ENCODE measurements at regions not wholly inside any gene's neighbourhood (a gene's known extent, or its start where the extent isn't known, plus 50 kb on each side); places are given as distances from the start of the nearest gene placed in this dataset.

GRCh38 chr14:39868949-39869348 is 436.7 kb upstream of the FBXO33 start:
- TF ChIP-seq TAF1 (IDR thresholded peaks at IDR 0.05; ENCODE audit: borderline replicate concordance, insufficient read depth, low read length): no peak
- TF ChIP-seq SIN3A (IDR thresholded peaks at IDR 0.05; ENCODE audit: borderline replicate concordance, insufficient read depth, low read length): no peak
- TF ChIP-seq FOXP2 (optimal IDR thresholded peaks at IDR 0.05; ENCODE audit: borderline replicate concordance, extremely low read depth, extremely low read length, insufficient read depth): no peak
- no peak for TF ChIP-seq POLR2AphosphoS5 (IDR thresholded peaks at IDR 0.05; ENCODE audit: low read depth, low read length)
- TF ChIP-seq, protein P1, sequence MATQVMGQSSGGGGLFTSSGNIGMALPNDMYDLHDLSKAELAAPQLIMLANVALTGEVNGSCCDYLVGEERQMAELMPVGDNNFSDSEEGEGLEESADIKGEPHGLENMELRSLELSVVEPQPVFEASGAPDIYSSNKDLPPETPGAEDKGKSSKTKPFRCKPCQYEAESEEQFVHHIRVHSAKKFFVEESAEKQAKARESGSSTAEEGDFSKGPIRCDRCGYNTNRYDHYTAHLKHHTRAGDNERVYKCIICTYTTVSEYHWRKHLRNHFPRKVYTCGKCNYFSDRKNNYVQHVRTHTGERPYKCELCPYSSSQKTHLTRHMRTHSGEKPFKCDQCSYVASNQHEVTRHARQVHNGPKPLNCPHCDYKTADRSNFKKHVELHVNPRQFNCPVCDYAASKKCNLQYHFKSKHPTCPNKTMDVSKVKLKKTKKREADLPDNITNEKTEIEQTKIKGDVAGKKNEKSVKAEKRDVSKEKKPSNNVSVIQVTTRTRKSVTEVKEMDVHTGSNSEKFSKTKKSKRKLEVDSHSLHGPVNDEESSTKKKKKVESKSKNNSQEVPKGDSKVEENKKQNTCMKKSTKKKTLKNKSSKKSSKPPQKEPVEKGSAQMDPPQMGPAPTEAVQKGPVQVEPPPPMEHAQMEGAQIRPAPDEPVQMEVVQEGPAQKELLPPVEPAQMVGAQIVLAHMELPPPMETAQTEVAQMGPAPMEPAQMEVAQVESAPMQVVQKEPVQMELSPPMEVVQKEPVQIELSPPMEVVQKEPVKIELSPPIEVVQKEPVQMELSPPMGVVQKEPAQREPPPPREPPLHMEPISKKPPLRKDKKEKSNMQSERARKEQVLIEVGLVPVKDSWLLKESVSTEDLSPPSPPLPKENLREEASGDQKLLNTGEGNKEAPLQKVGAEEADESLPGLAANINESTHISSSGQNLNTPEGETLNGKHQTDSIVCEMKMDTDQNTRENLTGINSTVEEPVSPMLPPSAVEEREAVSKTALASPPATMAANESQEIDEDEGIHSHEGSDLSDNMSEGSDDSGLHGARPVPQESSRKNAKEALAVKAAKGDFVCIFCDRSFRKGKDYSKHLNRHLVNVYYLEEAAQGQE (IDR thresholded peaks at IDR 0.05; ENCODE audit: insufficient read depth in 1 of 2, low read depth in 2 of 2, low read length in 2 of 2): no peak

GRCh38 chr14:39868251-39868650 is 436.0 kb upstream of the FBXO33 start:
- TF ChIP-seq POLR2AphosphoS5 (IDR thresholded peaks at IDR 0.05; ENCODE audit: low read depth, low read length) (no peak), FOXP2 (optimal IDR thresholded peaks at IDR 0.05; ENCODE audit: borderline replicate concordance, extremely low read depth, extremely low read length, insufficient read depth) (no peak), SIN3A (IDR thresholded peaks at IDR 0.05; ENCODE audit: borderline replicate concordance, insufficient read depth, low read length) (no peak), TAF1 (IDR thresholded peaks at IDR 0.05; ENCODE audit: borderline replicate concordance, insufficient read depth, low read length) (no peak)
- TF ChIP-seq, protein P1 (IDR thresholded peaks at IDR 0.05; ENCODE audit: insufficient read depth in 1 of 2, low read depth in 2 of 2, low read length in 2 of 2): no peak

DNA sequence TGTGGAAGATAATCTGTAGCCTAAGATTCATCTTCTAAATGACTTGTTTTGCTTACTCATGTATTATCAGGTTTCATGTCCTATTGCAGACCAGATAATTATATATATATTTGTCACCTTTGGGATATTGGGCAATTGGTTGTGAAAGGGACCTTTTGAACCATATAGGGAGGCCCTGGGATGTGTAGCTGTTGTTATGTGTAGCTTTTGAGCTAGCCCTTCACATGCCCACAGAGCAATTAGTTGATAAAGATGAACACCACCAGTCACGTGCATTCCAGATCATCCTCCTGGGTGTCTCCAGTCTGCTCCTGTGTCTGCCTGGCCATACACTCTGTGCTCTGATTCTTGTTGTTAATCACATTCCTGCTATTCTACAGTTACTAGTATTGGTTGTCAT is 431.2 kb upstream of the FBXO33 start:
- no peak for TF ChIP-seq FOXP2 (optimal IDR thresholded peaks at IDR 0.05; ENCODE audit: borderline replicate concordance, extremely low read depth, extremely low read length, insufficient read depth)
- no peak for TF ChIP-seq TAF1 (IDR thresholded peaks at IDR 0.05; ENCODE audit: borderline replicate concordance, insufficient read depth, low read length)
- TF ChIP-seq, protein P1 (IDR thresholded peaks at IDR 0.05; ENCODE audit: insufficient read depth in 1 of 2, low read depth in 2 of 2, low read length in 2 of 2): no peak
- no peak for TF ChIP-seq SIN3A (IDR thresholded peaks at IDR 0.05; ENCODE audit: borderline replicate concordance, insufficient read depth, low read length)
- TF ChIP-seq POLR2AphosphoS5 (IDR thresholded peaks at IDR 0.05; ENCODE audit: low read depth, low read length): no peak

GRCh38 chr14:39861696-39862095 is 429.5 kb upstream of the FBXO33 start:
- TF ChIP-seq POLR2AphosphoS5 (IDR thresholded peaks at IDR 0.05; ENCODE audit: low read depth, low read length) (no peak), SIN3A (IDR thresholded peaks at IDR 0.05; ENCODE audit: borderline replicate concordance, insufficient read depth, low read length) (no peak), TAF1 (IDR thresholded peaks at IDR 0.05; ENCODE audit: borderline replicate concordance, insufficient read depth, low read length) (no peak), FOXP2 (optimal IDR thresholded peaks at IDR 0.05; ENCODE audit: borderline replicate concordance, extremely low read depth, extremely low read length, insufficient read depth) (no peak)
- TF ChIP-seq, protein P1 (IDR thresholded peaks at IDR 0.05; ENCODE audit: insufficient read depth in 1 of 2, low read depth in 2 of 2, low read length in 2 of 2): no peak

GRCh38 chr14:39861229-39861600 is 429.0 kb upstream of the FBXO33 start:
- TF ChIP-seq, protein P1 (IDR thresholded peaks at IDR 0.05; ENCODE audit: insufficient read depth in 1 of 2, low read depth in 2 of 2, low read length in 2 of 2): no peak
- TF ChIP-seq POLR2AphosphoS5 (IDR thresholded peaks at IDR 0.05; ENCODE audit: low read depth, low read length): no peak
- no peak for TF ChIP-seq TAF1 (IDR thresholded peaks at IDR 0.05; ENCODE audit: borderline replicate concordance, insufficient read depth, low read length)
- TF ChIP-seq SIN3A (IDR thresholded peaks at IDR 0.05; ENCODE audit: borderline replicate concordance, insufficient read depth, low read length): no peak
- no peak for TF ChIP-seq FOXP2 (optimal IDR thresholded peaks at IDR 0.05; ENCODE audit: borderline replicate concordance, extremely low read depth, extremely low read length, insufficient read depth)

Measured in PFSK-1 (cell line).